A549 (cell line): ENCODE measurements at regions not wholly inside any gene's neighbourhood (a gene's known extent, or its start where the extent isn't known, plus 50 kb on each side); places are given as distances from the start of the nearest gene placed in this dataset.

Experiments used
- ATAC-seq, 2 experiments: fragments of 200-7000 bp in 1 of 2; fragments of >200 bp in 1 of 2; cut with Nextera tagmentation in 1 of 2; cut with Tn5 transposase in 1 of 2; 3 replicates each; pipeline versions ENCODE4 v1.8.0 to v1.9.1; 2018 to 2020; ENCODE audit warnings: mild to moderate bottlenecking in 1 of 2, moderate library complexity in 1 of 2
- CTCF ChIA-PET: fragments of 300-600 bp; sonication (Branson Sonifier 250); formaldehyde crosslinking; extraction: SDS; loops from one replicate; lab custom pipeline; 2021; ENCODE audit warnings: antibody characterized with exemption, inconsistent platforms; lab: Yijun Ruan, JAX
- POLR2A ChIA-PET: fragments of 350-600 bp; formaldehyde crosslinking; extraction: SDS; loops from one replicate; lab custom pipeline; 2021; ENCODE audit warnings: antibody characterized with exemption, inconsistent platforms; lab: Yijun Ruan, JAX
- DNase-seq, 2 experiments: peaks; one replicate each; pipeline versions ENCODE4 v3.0.0 to v3.0.0-alpha.2; 2011 to 2016; ENCODE audit warnings: low read depth in 1 of 2, low spot score in 1 of 2
- FAIRE-seq: peaks from 2 replicates; lab custom pipeline; 2011; peaks lifted over from hg19 to GRCh38; lab: Jason Lieb, UNC
- H3K27ac ChIP-seq, 2 experiments: fragments of >200 bp; sonication (Bioruptor Twin); formaldehyde crosslinking; 3 replicates each; pipeline ENCODE4 v1.5.1; 2016 to 2017
- H3K4me1 ChIP-seq: fragments of >200 bp; sonication (Bioruptor Twin); formaldehyde crosslinking; 3 replicates; pipeline ENCODE4 v1.6.1; 2016
- H3K4me2 ChIP-seq: fragments of >200 bp; sonication (Bioruptor Twin); formaldehyde crosslinking; 3 replicates; pipeline ENCODE4 v1.6.1; 2016
- H3K4me3 ChIP-seq: fragments of >200 bp; sonication (Bioruptor Twin); formaldehyde crosslinking; 3 replicates; pipeline ENCODE4 v1.5.1; 2016
- H3K9me3 ChIP-seq: fragments of >200 bp; sonication (Bioruptor Twin); formaldehyde crosslinking; 3 replicates; pipeline ENCODE4 v1.6.1; 2016
- ATOH8 ChIP-seq: fragments of 250-450 bp; sonication (Bioruptor Pico); IDR thresholded peaks from 2 replicates; pipeline ENCODE4 v1.5.0; 2020; ENCODE audit warnings: low read depth, mild to moderate bottlenecking, moderate library complexity
- CTCF ChIP-seq: fragments of >200 bp; sonication (Bioruptor Twin); formaldehyde crosslinking; IDR thresholded peaks from 3 replicates; pipeline ENCODE4 v1.5.1; 2016
- FOXS1 ChIP-seq: fragments of 250-450 bp; sonication (Bioruptor Pico); IDR thresholded peaks from 2 replicates; pipeline ENCODE4 v1.5.0; 2020; ENCODE audit warnings: mild to moderate bottlenecking, moderate library complexity
- HEYL ChIP-seq: fragments of 250-450 bp; sonication (Bioruptor Pico); IDR thresholded peaks from 2 replicates; pipeline ENCODE4 v1.8.0; 2021; ENCODE audit warnings: mild to moderate bottlenecking, moderate library complexity
- HOXB13 ChIP-seq: fragments of 250-450 bp; sonication (Bioruptor Pico); IDR thresholded peaks from 2 replicates; pipeline ENCODE4 v1.5.0; 2020; ENCODE audit warnings: low read depth, mild to moderate bottlenecking, moderate library complexity
- JUN ChIP-seq, 2 experiments: fragments of >200 bp; sonication (Bioruptor Twin); formaldehyde crosslinking; IDR thresholded peaks; 2 replicates in 1 of 2; 3 replicates in 1 of 2; pipeline ENCODE4 v1.6.1; 2016 to 2017
- JUNB ChIP-seq: fragments of >200 bp; sonication (Bioruptor Twin); formaldehyde crosslinking; IDR thresholded peaks from 2 replicates; pipeline ENCODE4 v1.6.1; 2016
- KDM1A ChIP-seq: fragments of 200-600 bp; sonication (generic); IDR thresholded peaks from 2 replicates; pipeline ENCODE4 v1.6.1; 2016; ENCODE audit warnings: low read depth, mild to moderate bottlenecking
- KDM5A ChIP-seq: fragments of 200-600 bp; sonication (generic); IDR thresholded peaks from 2 replicates; pipeline ENCODE4 v1.6.1; 2016; ENCODE audit warnings: antibody characterized with exemption, mild to moderate bottlenecking
- MAX ChIP-seq: IDR thresholded peaks from 2 replicates; pipeline ENCODE4 v1.6.1; 2012
- MAZ ChIP-seq: fragments of 150-350 bp; IDR thresholded peaks from 2 replicates; pipeline ENCODE4 v1.6.1; 2014; ENCODE audit warnings: antibody characterized with exemption, low read depth, low read length, borderline replicate concordance
- NPAS2 ChIP-seq: fragments of 250-450 bp; sonication (Bioruptor Pico); IDR thresholded peaks from 2 replicates; pipeline ENCODE4 v1.8.0; 2022; ENCODE audit warnings: mild to moderate bottlenecking, moderate library complexity, borderline replicate concordance
- NR3C1 ChIP-seq: fragments of >200 bp; sonication (Bioruptor Twin); formaldehyde crosslinking; IDR thresholded peaks from 3 replicates; pipeline ENCODE4 v1.6.1; 2017
- PBX3 ChIP-seq: IDR thresholded peaks from 2 replicates; pipeline ENCODE4 v1.6.1; 2012
- POLR2A ChIP-seq: IDR thresholded peaks from 2 replicates; pipeline ENCODE4 v1.6.1; 2012; ENCODE audit warnings: mild to moderate bottlenecking, low read length
- RAD21 ChIP-seq, 2 experiments: fragments of >200 bp in 1 of 2; sonication (Bioruptor Twin) in 1 of 2; formaldehyde crosslinking in 1 of 2; IDR thresholded peaks in 1 of 2; conservative IDR thresholded peaks in 1 of 2; 2 replicates in 1 of 2; 3 replicates in 1 of 2; pipeline ENCODE4 v1.6.1; 2012 to 2018; ENCODE audit warnings: inconsistent platforms in 1 of 2
- RCOR1 ChIP-seq: fragments of 150-350 bp; IDR thresholded peaks from 2 replicates; pipeline ENCODE4 v1.6.1; 2014; ENCODE audit warnings: antibody characterized with exemption, low read length, low read depth
- RFX5 ChIP-seq: fragments of 450-650 bp; IDR thresholded peaks from 2 replicates; pipeline ENCODE4 v1.7.1; 2014; ENCODE audit warnings: antibody characterized with exemption, mild to moderate bottlenecking, moderate library complexity
- RNF2 ChIP-seq: fragments of 200-600 bp; sonication (generic); IDR thresholded peaks from 2 replicates; pipeline ENCODE4 v1.6.1; 2016; ENCODE audit warnings: low read depth, mild to moderate bottlenecking, antibody characterized with exemption, moderate library complexity, borderline replicate concordance
- ZC3H11A ChIP-seq: fragments of 450-650 bp; IDR thresholded peaks from 2 replicates; pipeline ENCODE4 v1.6.1; 2014; ENCODE audit warnings: antibody characterized with exemption, mild to moderate bottlenecking
- ZSCAN20 ChIP-seq: fragments of 250-450 bp; sonication (Bioruptor Pico); IDR thresholded peaks from 2 replicates; pipeline ENCODE4 v1.8.0; 2022; ENCODE audit warnings: mild to moderate bottlenecking, moderate library complexity
- WGBS: methylation state at CpG from one replicate; pipeline ENCODE4 v1.1.6; 2017; ENCODE audit errors: missing lambda C conversion rate; 5-methylcytosine and 5-hydroxymethylcytosine counted together

- CTCF ChIA-PET: no interaction called here
- no peak overlapping the region for H3K4me3 ChIP-seq
- WGBS: 49% methylated on average over 13 of the region's 13 CpGs
Measured at GRCh38 chr5:2142456-2142954, 259.8 kb upstream of the IRX4 start.

GRCh38 chr5:2141254-2142000 lies 258.7 kb upstream of the IRX4 start:
- DNase-seq (no peak), ATAC-seq (no peak), FAIRE-seq (no peak)
- POLR2A ChIA-PET: no interaction called here
- H3K4me1 ChIP-seq: no peaks in the 10 kb centered on the region
- TF ChIP-seq RFX5: no peak
- no peak for TF ChIP-seq RAD21 (conservative IDR thresholded peaks at IDR 0.05 in 1 of 2, IDR thresholded peaks at IDR 0.05 in 1 of 2)
- TF ChIP-seq ZSCAN20 (CRISPR knock-in tag): no peak
- TF ChIP-seq HOXB13 (CRISPR knock-in tag): no peak
- TF ChIP-seq MAZ: no peak
- H3K9me3 ChIP-seq: no peaks in the 10 kb centered on the region
- no peak overlapping the region for H3K4me2 ChIP-seq
- no peak overlapping the region for H3K27ac ChIP-seq
- 48% methylated on average over 17 of the region's 26 CpGs for WGBS
- CTCF ChIA-PET: no interaction called here
- H3K4me3 ChIP-seq: no peak overlapping the region

More at GRCh38 chr5:2142456-2142954, 259.8 kb upstream of the IRX4 start:
- no peak for DNase-seq
- FAIRE-seq: no peak
- ATAC-seq: no peak
- POLR2A ChIA-PET: no interaction called here
- H3K4me2 ChIP-seq: no peak overlapping the region
- H3K4me1 ChIP-seq: no peaks in the 10 kb centered on the region
- H3K9me3 ChIP-seq: no peaks in the 10 kb centered on the region
- TF ChIP-seq PBX3 (no peak), ZC3H11A (no peak), JUNB (no peak), CTCF (no peak), NR3C1 (no peak), NPAS2 (no peak), RNF2 (no peak), KDM5A (no peak), MAZ (no peak), ATOH8 (CRISPR knock-in tag) (no peak), JUN (IDR thresholded peaks at IDR 0.05) (no peak), HOXB13 (CRISPR knock-in tag) (no peak), POLR2A (no peak)
- TF ChIP-seq, all 56 proteins: peak for 0
- no peak overlapping the region for H3K27ac ChIP-seq

- Histone ChIP-seq H3K9me3 (no peaks in the 10 kb centered on the region), H3K4me1 (no peaks in the 10 kb centered on the region), H3K4me3 (no peak overlapping the region), H3K4me2 (no peak overlapping the region)
- POLR2A ChIA-PET: no interaction called here
- no peak for FAIRE-seq
- TF ChIP-seq RAD21 (conservative IDR thresholded peaks at IDR 0.05 in 1 of 2, IDR thresholded peaks at IDR 0.05 in 1 of 2): no peak
- no peak for TF ChIP-seq FOXS1 (CRISPR knock-in tag)
- TF ChIP-seq HEYL (CRISPR knock-in tag): no peak
- TF ChIP-seq MAX: no peak
- no peak for TF ChIP-seq ZC3H11A
- TF ChIP-seq RCOR1: no peak
- TF ChIP-seq KDM1A: no peak
- TF ChIP-seq ATOH8 (CRISPR knock-in tag): no peak
- TF ChIP-seq, all 56 proteins: peak for 0
- ATAC-seq (no peak), DNase-seq (no peak)
- CTCF ChIA-PET: no interaction called here
- no peak overlapping the region for H3K27ac ChIP-seq
- 49% methylated on average over 25 of the region's 25 CpGs for WGBS
Measured at GRCh38 chr5:2140501-2141175, 257.9 kb upstream of the IRX4 start.
